ENCODE measurements at regions not wholly inside any gene's neighbourhood (a gene's known extent, or its start where the extent isn't known, plus 50 kb on each side); places are given as distances from the start of the nearest gene placed in this dataset.

DNA sequence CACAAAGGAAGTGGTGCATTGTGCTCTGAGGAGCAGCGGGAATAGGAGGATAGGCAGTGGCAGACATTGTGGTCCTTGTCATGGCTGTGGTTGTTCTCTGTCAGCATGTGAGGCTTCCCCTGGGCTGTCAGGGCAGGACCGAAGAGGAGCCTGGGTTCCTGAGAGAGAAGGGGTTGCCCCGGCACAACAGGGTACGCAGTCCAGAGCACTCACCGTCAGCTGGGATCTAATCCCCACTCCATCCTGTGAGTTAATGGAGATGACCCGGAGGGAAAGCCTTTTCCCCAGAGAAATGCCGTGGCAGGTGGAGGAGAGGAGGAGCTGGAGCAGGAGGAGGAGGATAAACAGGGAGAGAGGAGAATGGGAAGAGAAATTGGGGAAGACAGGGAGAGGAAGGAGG, 396.7 kb upstream of the HS6ST1 start:
- TF ChIP-seq, protein P1, sequence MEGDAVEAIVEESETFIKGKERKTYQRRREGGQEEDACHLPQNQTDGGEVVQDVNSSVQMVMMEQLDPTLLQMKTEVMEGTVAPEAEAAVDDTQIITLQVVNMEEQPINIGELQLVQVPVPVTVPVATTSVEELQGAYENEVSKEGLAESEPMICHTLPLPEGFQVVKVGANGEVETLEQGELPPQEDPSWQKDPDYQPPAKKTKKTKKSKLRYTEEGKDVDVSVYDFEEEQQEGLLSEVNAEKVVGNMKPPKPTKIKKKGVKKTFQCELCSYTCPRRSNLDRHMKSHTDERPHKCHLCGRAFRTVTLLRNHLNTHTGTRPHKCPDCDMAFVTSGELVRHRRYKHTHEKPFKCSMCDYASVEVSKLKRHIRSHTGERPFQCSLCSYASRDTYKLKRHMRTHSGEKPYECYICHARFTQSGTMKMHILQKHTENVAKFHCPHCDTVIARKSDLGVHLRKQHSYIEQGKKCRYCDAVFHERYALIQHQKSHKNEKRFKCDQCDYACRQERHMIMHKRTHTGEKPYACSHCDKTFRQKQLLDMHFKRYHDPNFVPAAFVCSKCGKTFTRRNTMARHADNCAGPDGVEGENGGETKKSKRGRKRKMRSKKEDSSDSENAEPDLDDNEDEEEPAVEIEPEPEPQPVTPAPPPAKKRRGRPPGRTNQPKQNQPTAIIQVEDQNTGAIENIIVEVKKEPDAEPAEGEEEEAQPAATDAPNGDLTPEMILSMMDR (IDR thresholded peaks at IDR 0.05 in 4 of 5, conservative IDR thresholded peaks at IDR 0.05 in 1 of 5) = no peak
- TF ChIP-seq POLR2A (IDR thresholded peaks at IDR 0.05) = no peak
